OCI-LY1 (cell line): ENCODE measurements at regions not wholly inside any gene's neighbourhood (a gene's known extent, or its start where the extent isn't known, plus 50 kb on each side); places are given as distances from the start of the nearest gene placed in this dataset.

Experiments used
- CTCF ChIP-seq: fragments of 200-600 bp; sonication (generic), shearing (Covaris generic); IDR thresholded peaks from 2 replicates; pipeline ENCODE4 v1.5.1; 2017; ENCODE audit warnings: mild to moderate bottlenecking, antibody characterized with exemption, low read length, moderate library complexity, mixed read lengths
- EZH2 ChIP-seq: fragments of 200-600 bp; sonication (generic), shearing (Covaris generic); IDR thresholded peaks from 2 replicates; pipeline ENCODE4 v1.8.0; 2017; ENCODE audit warnings: borderline replicate concordance, mixed run types, mild to moderate bottlenecking, antibody characterized with exemption, low read length, moderate library complexity, mixed read lengths

DNA sequence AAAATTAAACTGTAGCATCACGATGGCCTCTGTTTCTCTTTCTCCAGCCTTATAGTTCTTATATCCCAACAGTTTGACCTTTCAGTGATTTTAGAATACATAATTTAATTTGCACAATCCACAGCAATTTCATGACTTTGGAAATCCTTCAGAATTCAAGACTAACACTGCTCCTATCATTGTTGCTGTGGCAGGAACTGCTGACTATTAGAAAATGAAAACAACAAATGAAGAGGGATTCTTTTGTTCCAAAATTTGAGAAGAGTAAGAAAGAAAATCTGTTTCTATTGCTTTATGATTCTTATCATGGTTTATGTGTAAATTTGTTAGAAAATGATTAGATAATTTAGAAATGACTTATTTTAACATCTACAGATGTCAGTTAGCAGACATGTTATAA, 604.0 kb upstream of the ADGRB3 start:
- TF ChIP-seq EZH2, result no peak
- TF ChIP-seq CTCF, result no peak
